ENCODE measurements at regions not wholly inside any gene's neighbourhood (a gene's known extent, or its start where the extent isn't known, plus 50 kb on each side); places are given as distances from the start of the nearest gene placed in this dataset.

GRCh38 chr6:137756788-137757187, 110.3 kb upstream of the TNFAIP3 start:
- Mint-ChIP-seq H3K4me1 (peaks cover 4% of the 10 kb centered on the region), H3K27ac (no peak overlapping the region), H3K27me3 (ENCODE audit: insufficient read depth, low read depth) (no peaks in the 10 kb centered on the region), H3K36me3 (no peaks in the 10 kb centered on the region), H3K9me3 (no peaks in the 10 kb centered on the region), H3K4me3 (no peak overlapping the region)
- Histone ChIP-seq H3K4me3 (no peak overlapping the region), H3K27me3 (no peaks in the 10 kb centered on the region), H3K27ac (no peak overlapping the region), H3K79me2 (ENCODE audit: low read depth) (no peaks in the 10 kb centered on the region), H3K9me3 (ENCODE audit: low read depth) (no peaks in the 10 kb centered on the region), H3K4me1 (no peaks in the 10 kb centered on the region), H3F3A (ENCODE audit: low read depth) (no peaks in the 10 kb centered on the region), H4K20me1 (ENCODE audit: low read depth) (no peaks in the 10 kb centered on the region), H2AFZ (replicated peaks) (no peak overlapping the region), H3K4me2 (no peak overlapping the region), H3K36me3 (no peaks in the 10 kb centered on the region), H3K9ac (no peak overlapping the region)
- DNase-seq (ENCODE audit: low spot score): no peak
- TF ChIP-seq CTCF (IDR thresholded peaks at IDR 0.05) (no peak), EZH2phosphoT487 (IDR thresholded peaks at IDR 0.05) (no peak), EZH2 (IDR thresholded peaks at IDR 0.05) (no peak)

DNA sequence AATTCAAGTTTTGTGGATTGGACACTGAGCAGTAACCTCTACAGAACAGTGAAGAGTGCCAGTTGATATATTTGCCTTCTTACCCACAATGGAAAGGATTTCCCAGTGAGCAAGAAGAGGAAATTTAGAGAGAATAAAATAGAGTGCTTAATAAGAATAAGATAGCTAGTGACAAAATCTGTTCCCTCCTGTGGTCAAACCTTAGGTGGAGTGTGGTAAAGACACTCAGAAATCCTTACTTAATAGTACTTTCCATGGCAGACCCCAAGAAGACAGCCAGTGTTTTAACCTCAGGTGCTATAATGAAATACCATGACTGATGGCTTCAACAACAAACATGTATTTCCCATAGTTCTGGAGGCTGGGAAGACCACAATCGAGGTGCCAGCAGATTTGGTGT, 108.4 kb upstream of the TNFAIP3 start:
- Histone ChIP-seq H3K4me3 (no peak overlapping the region), H2AFZ (replicated peaks) (no peak overlapping the region), H3K9ac (no peak overlapping the region), H3K9me3 (ENCODE audit: low read depth) (no peaks in the 10 kb centered on the region), H3K36me3 (no peaks in the 10 kb centered on the region), H3K27me3 (no peaks in the 10 kb centered on the region), H3F3A (ENCODE audit: low read depth) (no peaks in the 10 kb centered on the region), H3K4me1 (no peaks in the 10 kb centered on the region), H3K4me2 (no peak overlapping the region), H3K79me2 (ENCODE audit: low read depth) (no peaks in the 10 kb centered on the region), H4K20me1 (ENCODE audit: low read depth) (no peaks in the 10 kb centered on the region), H3K27ac (no peak overlapping the region)
- TF ChIP-seq EZH2 (IDR thresholded peaks at IDR 0.05) (no peak), EZH2phosphoT487 (IDR thresholded peaks at IDR 0.05) (no peak), CTCF (IDR thresholded peaks at IDR 0.05) (no peak)
- Mint-ChIP-seq H3K36me3 (no peaks in the 10 kb centered on the region), H3K27ac (no peak overlapping the region), H3K4me3 (no peak overlapping the region), H3K4me1 (no peaks in the 10 kb centered on the region), H3K9me3 (peaks cover 2% of the 10 kb centered on the region), H3K27me3 (ENCODE audit: insufficient read depth, low read depth) (no peaks in the 10 kb centered on the region)
- no peak for DNase-seq (ENCODE audit: low spot score)

- no peaks in the 10 kb centered on the region for H3K36me3 ChIP-seq
- H3K4me3 ChIP-seq: no peak overlapping the region
- H3F3A ChIP-seq (ENCODE audit: low read depth): no peaks in the 10 kb centered on the region
- no peak for DNase-seq (ENCODE audit: low spot score)
- H3K27me3 ChIP-seq: no peaks in the 10 kb centered on the region
- Mint-ChIP-seq H3K27me3 (ENCODE audit: insufficient read depth, low read depth) (no peaks in the 10 kb centered on the region), H3K4me3 (no peak overlapping the region), H3K36me3 (no peaks in the 10 kb centered on the region), H3K9me3 (peaks cover 2% of the 10 kb centered on the region), H3K27ac (no peak overlapping the region), H3K4me1 (no peaks in the 10 kb centered on the region)
- no peaks in the 10 kb centered on the region for H4K20me1 ChIP-seq (ENCODE audit: low read depth)
- no peak for TF ChIP-seq EZH2phosphoT487 (IDR thresholded peaks at IDR 0.05)
- no peak for TF ChIP-seq EZH2 (IDR thresholded peaks at IDR 0.05)
- TF ChIP-seq CTCF (IDR thresholded peaks at IDR 0.05): no peak
- H3K27ac ChIP-seq: no peak overlapping the region
- H3K4me1 ChIP-seq: no peaks in the 10 kb centered on the region
- no peak overlapping the region for H3K9ac ChIP-seq
- H3K9me3 ChIP-seq (ENCODE audit: low read depth): no peaks in the 10 kb centered on the region
- no peak overlapping the region for H2AFZ ChIP-seq (replicated peaks)
- H3K79me2 ChIP-seq (ENCODE audit: low read depth): no peaks in the 10 kb centered on the region
- H3K4me2 ChIP-seq: no peak overlapping the region
These were observed 107.4 kb upstream of the TNFAIP3 start for GRCh38 chr6:137759624-137760023.

GRCh38 chr6:137761072-137761471, 106.0 kb upstream of the TNFAIP3 start:
- TF ChIP-seq CTCF (IDR thresholded peaks at IDR 0.05): no peak
- no peak for TF ChIP-seq EZH2phosphoT487 (IDR thresholded peaks at IDR 0.05)
- TF ChIP-seq EZH2 (IDR thresholded peaks at IDR 0.05): no peak
- Mint-ChIP-seq H3K4me1 (no peaks in the 10 kb centered on the region), H3K4me3 (no peak overlapping the region), H3K9me3 (peaks cover 2% of the 10 kb centered on the region), H3K27ac (no peak overlapping the region), H3K36me3 (no peaks in the 10 kb centered on the region), H3K27me3 (ENCODE audit: insufficient read depth, low read depth) (no peaks in the 10 kb centered on the region)
- Histone ChIP-seq H3K27me3 (no peaks in the 10 kb centered on the region), H2AFZ (replicated peaks) (no peak overlapping the region), H3K27ac (no peak overlapping the region), H3K4me1 (no peaks in the 10 kb centered on the region), H4K20me1 (ENCODE audit: low read depth) (no peaks in the 10 kb centered on the region), H3F3A (ENCODE audit: low read depth) (no peaks in the 10 kb centered on the region), H3K79me2 (ENCODE audit: low read depth) (no peaks in the 10 kb centered on the region), H3K4me2 (no peak overlapping the region), H3K4me3 (no peak overlapping the region), H3K9me3 (ENCODE audit: low read depth) (no peaks in the 10 kb centered on the region), H3K36me3 (no peaks in the 10 kb centered on the region), H3K9ac (no peak overlapping the region)
- no peak for DNase-seq (ENCODE audit: low spot score)

Data from neural progenitor cell (in vitro differentiated cells).